RKO (cell line): ENCODE measurements at regions not wholly inside any gene's neighbourhood (a gene's known extent, or its start where the extent isn't known, plus 50 kb on each side); places are given as distances from the start of the nearest gene placed in this dataset.

Experiments
- DNase-seq: peaks from one replicate; pipeline ENCODE4 v3.0.0-alpha.2; 2016; ENCODE audit warnings: low spot score

DNA sequence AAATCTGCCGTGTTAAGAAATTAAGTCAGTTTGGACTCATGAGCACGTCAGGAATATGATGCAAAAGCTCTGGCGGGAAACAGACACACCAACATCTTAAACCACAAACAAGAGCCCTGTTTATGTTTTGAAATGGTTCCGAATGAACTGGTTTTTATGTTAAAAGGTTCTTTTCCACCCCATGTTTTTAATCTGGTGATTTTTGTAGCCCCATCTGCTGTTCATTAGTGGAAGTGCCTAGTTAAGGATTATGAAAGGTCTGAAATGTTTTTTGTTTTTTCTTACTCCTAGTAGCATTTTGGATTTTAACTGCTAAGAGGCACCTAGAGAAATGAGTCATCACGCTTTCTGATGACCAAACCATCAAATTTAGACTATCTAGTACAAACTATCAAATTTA, 404.1 kb upstream of the MKI67 start:
- DNase-seq: peak; percentile 22

DNA sequence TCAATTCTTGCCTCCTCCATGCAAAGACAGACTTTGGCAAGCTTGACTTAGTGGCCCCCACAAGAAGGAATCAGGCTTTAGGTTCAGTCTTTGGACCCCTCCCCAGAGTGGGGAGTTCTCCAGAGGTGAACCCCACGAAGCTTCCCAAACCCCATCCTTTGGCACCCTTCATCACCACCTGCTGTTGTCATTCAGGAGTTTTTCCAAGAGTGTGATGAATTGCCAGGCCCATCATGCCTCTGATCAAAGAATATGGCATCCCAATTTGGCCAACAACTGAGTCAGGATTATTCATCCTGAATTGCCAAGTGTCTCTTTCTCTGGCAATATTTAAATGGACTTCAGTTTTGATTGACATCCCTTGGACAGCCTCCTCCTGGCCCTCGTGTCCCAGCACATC, 404.7 kb upstream of the MKI67 start:
- no peak for DNase-seq

DNA sequence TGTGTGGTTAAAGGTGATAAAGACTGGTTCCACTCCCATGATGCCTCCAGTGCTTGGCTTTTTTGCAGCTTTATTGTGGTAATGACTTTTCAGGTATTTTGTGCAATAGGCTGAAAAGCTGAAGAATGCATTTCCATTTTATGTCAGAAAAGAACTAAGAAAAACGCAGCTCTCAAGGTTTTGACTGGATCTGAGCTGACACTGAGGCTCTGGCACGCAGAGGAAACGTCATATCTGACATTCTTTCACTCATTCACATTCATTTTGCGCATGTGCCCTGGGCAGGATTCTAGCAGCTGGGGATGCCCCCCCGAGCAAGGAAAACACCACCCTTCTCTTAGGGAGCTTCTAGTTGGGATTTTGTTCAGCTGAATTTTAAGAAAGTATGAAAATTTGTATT, 408.5 kb upstream of the MKI67 start:
- no peak for DNase-seq

DNA sequence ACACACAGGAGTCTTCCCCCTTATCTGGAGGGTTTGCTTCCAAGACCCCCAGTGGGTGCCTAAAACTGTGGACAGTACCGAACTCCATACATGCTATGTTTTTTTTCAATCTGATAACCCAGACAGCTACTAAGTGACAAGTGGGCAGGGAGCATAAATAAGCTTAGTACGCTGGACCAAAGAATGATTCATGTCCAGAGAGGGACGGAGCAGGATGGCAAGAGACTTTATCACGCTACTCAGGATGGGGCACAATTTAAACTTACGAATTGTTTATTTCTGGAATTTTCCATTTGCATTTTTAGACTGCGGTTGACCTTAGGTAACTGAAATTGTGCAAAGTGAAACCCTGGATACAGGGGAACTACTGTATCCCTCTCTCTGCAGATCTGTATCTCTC, 410.0 kb upstream of the MKI67 start:
- no peak for DNase-seq

DNA sequence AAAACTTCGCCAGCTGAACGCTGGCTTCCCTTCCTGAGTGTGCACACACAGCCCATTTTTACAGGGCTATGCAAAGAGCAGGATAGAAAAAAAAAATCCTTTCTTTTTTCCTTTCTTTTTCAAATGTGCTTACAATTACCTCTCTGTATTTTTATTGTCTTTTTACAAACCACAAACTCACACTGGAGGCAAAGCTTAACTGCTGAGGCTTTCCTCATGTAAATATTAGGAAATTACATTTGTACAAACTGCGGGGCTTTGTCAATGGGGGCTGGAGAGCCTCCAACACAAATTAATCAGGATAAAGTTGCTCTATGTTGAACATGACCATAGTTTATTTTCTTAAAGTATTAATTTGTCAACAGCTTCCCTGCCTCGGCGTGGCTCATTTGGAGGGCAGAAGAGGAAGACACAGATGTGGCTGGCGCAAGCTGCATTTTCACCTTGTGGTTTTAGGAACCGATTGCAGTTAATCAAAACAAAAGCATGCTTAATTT, 411.7 kb upstream of the MKI67 start:
- DNase-seq: no peak

DNA sequence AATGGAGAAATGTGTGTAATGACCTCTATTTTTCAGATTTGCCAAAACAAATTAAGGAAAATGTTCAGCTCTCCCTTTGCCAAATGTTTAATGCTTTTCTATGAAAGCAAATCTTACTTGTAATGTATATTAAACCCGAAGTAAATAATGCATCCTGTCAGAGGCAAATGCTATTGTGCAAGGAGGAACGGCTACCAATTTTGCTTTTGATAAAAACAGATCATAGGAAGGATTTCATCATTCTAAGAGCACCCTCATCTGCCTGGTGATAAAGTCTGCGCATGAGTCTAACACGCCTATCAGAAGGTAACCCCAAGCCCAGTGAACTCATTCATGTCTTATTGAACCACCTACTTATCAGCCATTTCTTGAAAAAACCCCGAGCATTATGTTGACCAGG, 412.4 kb upstream of the MKI67 start:
- no peak for DNase-seq

DNA sequence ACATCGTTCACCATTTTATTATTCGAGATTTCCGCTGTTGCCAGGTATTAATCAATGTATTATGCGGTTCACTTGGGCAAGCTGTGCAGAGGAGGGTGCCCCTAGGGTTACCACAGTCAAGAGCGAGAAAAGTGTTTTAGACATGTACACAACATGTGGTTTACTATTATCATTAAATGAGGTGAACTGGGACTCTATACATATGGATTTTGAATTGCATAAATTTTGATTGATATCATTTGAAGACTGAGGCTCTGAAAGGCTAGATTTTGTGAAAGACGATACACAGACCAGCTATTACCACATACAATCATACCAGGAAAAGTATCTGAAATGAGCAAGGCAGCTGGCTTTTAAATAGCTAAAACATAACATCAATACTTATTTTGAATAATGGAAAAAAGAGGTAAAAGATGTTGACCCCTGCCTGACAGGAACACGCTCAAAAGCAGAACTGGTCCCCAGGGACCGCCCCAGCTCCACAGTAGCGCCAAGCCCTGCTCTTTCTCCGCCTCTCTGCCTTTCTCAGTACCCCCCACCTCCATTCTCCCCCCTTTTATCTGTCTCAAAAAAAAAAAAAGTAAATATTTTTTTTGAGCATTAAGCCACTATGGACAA, 413.4 kb upstream of the MKI67 start:
- no peak for DNase-seq

DNA sequence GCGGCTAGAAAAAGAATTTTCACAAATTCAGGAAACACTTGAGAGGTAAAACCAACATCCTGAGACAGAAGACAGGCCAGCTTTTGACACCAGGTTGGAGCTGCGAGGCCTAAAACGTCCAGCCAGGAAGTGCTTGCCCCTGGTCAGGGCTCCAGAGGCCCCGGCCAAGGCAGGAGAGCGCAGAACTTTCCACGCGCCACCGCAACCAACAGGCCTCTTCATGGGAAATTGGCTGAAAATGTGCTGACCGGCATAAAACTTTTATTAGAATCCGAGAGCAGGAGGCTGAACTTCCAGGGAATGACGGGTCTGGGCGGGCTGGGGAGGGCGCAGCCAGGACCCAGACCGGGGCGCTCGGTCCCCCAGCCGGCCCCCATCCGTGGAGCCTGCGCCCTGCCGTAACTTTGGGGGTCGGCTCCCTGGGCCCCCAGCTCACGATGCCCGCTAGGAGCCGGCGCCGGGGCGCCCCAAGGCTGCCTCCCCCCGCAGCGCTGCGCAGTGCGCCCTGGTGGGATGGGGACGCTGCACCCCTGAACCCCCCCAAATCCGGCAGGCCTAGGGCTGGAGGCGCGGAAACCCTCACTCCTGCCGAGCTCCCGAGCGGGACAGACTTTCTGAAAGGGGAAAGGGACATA, 414.0 kb upstream of the MKI67 start:
- DNase-seq: no peak

DNA sequence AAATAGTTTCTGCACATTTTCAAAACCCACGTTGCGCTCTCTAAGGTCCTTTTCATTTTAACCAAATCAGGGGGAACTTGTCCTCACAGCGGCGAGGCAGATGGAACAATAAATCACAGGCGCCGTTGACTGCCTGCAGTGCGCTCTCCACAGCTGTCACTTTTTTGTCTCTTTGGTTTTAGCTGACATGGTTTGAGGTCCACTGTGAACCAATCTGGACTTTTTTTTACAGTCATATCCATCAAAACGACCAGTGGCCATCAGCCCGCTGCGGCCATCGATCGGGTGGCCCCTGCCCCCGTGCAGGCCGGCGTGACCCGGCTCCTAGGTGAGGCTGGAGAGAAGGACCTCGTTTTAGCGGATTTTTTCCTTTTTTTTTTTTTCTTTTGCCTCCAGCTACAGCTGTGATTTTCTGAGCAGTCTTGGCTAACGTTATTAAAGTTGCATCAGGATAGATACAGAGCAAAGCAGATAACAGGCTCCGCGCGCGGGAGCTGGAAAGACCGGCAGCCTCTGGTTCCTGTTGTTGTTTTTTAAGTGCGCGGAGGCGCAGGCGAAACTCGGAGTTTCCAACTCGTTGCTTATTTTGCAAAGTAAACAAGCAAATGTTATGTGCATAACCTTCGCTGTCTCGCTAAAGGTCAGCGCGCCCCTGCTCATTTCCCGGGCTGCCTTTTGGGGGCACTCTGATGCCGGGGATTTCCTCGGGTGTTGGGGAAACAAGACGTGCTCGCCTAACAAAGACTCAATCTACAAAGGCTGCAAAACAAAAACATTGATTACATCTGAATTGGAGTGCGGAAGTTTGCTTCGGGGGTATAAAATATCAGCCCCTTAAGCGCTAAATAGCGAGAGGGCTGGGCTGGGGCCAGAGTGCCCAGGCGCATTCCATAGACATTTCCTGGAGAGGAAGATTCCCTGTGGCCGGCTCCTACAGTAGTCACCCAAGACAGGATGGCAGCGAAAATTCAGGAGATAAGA, 414.8 kb upstream of the MKI67 start:
- DNase-seq: no peak

DNA sequence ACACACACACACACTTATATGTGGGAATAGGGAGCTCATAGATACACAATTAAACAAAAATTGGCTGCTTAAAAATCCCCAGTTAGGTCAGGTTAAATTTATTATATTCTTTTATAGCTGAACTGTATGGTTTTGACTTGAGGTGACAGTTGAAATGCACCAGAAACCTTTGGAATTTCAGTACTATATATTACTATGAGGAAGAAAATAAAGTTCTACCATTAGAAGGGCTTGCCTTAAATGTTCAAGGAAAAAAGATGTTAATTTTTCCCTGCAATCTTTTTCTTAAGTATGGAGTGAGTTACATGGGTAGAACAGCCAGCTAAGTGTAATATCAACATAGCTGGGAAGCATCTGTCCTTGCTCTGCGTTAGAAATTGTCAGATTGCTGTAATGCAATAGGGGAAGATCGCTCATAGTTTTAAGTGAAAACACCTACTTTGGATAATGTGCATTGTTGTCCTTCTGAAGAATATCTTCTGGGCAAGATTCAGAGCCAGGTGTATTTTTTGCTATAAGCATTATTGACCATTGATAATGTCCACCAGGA, 415.8 kb upstream of the MKI67 start:
- DNase-seq: no peak

DNA sequence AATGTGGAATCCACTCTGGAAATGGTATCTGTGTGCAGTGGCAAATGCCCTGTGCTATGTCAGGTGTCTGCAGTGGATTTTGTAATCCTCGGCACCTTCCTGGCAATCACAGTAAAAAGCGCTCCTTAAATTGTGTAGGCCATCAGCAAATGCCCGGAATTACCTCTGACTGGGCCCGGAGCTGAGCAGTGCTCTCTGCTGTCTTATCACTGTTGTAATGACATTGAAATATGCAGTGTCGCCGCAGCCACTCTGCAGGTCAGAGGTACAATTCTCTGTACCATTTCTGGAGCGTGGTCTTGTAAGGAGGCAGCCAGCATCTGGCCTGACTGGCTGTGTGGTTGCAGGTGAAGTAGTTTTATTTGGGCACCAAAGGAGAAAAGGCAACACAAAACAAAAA, 416.4 kb upstream of the MKI67 start:
- no peak for DNase-seq

DNA sequence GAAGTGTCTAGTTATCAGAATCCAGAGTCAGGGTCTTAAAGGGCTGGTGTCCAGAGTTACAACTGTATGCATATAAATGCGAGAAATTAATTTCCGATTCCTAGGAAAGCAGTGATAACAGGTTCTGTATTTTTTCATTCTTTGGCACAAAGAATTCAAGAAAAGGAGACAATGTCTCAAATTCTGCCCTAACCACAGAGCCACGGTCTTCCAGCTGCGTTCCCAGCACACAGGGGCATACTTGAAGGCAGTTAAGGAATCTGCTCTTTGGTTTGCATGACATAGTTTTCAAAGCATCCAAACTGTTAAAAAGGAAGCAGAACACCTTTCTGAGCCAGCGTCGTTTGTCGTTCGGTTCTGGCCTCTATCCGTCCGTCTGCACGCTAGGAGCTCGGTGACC, 416.9 kb upstream of the MKI67 start:
- no peak for DNase-seq

DNA sequence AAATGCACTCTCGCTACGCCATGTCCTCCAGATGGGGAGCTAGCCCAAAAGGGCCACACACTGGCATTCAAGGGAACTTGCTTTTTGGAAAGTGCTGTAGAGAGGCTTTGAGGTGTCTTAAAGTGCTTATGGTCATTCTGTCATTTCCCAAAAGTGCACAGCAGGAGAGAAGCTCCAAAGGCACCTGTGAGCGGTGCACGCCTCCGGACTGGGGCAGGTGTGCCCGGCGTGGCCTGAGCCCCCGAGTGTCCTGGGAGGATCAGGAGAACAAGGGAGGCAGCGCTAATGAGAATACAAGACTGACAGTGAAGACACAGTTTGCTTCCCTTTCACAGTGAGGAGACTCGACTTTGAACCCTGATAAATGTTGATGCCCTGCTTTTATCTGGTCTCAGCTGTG, 419.0 kb upstream of the MKI67 start:
- DNase-seq: no peak

DNA sequence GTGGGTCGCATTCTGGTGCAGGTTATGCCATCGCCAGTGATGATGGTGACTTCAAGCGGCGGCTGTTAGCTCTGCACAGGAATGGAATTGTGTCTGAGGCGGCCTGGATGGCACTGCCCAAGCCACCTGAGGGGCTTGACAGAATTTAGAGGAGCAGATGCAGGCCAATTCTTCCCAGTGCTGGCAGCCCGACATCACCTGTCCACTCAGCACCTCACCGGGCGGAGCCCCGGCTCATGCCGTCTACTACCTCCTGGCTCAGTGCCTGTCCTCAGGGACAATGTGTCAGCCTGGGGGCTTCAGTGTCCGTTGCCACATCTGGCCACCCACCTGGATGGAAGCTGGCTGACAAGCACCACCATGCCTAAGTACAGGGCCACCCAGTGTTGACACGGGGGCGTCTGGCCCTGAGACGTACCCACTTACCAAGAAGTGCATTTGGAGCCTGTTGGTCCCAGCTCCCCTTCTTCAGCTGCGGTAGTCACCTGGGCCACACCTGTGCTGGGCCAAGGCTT, 420.5 kb upstream of the MKI67 start:
- no peak for DNase-seq

DNA sequence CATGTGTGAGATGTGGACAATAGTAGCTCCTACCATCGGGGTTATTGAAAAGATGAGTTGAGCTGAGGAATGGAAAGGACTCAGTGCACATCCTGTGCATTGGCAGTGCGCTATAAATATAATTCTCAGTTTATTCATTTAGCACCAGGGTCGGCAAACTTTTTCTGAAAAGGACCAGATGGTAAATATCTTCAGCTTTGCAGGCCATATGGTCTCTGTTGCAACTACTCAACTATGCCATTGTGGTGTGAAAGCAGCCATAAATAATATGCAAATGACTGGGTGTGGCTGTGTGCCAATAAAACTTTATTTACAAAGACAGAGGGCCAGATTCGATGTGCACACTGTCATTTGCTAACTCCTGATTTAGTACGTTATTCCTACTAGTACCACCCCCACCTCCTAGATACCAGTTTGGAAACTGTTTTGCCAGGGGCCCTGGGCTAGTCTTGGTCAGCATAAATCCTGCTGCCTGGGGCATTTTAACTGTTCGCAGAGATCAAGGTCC, 422.9 kb upstream of the MKI67 start:
- no peak for DNase-seq

DNA sequence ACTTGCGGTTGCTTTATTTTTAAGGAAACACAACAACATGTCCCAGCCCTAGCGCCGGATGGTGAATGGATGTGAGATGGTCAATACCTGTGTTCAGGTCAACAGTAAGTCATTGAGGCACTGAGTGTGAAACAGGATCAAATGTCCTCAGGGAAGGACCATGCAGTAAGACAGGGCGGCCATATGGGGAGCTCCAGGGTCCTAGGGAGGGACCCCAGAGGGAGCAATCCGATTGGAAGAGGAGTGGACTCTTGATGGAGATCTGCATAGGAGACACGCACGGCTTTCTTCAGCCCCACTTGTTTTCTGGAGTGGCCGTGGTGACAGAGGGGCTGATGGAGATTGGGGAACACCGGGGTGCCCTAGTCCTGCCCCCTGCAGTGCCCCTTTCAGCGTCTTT, 423.8 kb upstream of the MKI67 start:
- DNase-seq: no peak

DNA sequence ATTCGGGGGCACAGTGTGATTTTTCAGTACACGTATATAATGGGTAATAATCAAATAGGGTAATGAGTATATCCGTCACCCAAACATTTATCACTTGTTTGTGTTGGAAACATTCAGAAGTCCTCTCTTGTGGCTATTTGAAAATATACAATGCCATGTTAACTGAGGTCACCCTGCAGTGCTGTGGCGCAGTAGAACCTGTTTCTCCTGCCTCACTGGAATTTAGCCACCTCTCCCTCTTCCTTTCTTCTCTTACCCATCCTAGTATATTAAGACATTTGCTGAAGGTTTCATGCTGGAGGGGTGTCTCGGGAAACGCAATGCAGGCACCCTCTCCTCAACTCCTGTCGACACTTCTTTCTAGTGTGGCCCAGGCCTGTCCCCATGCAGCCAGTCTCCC, 425.3 kb upstream of the MKI67 start:
- no peak for DNase-seq

DNA sequence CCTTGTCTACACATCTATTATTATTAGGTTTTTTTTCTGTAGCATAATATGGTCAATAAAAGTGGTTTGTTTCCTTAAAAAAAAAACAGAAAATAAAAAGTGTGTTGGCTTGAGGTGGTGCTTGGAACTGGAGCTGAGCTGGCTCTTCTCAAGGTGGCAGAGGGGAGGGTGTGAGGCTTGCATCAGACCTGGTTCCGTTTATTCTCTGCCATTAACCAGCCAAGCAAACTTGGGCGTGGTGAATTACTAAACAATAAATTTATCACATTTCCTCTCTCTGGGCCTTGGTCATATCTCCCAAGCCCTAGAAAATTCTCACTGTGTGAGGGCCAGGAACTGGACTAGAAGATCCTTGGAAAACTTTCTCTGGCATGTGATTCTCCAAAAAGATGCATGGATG, 427.5 kb upstream of the MKI67 start:
- no peak for DNase-seq

DNA sequence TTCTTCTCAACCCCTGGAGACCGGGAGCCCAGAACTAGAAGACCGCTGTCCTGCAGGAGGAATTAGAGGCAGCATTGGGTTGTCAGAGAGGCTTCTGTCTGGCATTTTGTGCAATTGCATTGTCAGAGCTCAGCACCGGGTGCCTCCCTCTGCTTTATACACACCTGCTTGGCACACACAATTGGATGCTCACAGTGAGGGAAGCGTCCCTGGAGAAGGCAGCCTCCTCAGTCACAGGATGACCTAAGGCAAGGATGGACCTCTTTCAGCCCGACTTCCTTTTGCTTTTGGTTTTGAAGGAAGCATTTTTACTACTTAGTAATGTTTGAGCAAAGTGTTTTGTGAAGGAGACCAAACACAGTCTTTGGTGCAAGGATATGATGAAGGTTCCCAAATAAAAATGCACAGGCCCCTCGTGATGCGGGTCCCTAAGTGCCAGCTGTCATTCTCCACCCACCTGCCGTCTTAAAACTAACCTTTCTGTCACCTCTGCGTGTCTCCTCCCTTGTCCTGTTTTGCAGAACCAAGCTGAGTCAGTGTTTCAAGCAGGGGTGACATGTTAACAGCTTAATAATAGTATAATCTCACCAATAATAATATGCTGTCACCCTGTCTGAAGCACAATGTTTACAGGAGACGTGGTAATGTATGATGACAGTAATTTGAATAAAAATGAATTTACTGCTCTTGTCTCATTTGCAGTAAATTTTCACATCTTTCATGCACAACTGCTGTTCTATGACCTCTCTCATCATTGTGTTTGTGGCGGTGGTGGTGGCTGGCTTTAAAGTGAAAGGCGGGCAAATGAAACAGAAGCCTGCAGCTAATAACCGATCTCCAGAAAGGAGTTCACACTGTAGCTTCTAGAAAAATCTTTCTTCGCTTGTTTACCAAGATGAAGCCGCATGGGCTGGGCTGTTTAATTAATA, 430.2 kb upstream of the MKI67 start:
- no peak for DNase-seq

DNA sequence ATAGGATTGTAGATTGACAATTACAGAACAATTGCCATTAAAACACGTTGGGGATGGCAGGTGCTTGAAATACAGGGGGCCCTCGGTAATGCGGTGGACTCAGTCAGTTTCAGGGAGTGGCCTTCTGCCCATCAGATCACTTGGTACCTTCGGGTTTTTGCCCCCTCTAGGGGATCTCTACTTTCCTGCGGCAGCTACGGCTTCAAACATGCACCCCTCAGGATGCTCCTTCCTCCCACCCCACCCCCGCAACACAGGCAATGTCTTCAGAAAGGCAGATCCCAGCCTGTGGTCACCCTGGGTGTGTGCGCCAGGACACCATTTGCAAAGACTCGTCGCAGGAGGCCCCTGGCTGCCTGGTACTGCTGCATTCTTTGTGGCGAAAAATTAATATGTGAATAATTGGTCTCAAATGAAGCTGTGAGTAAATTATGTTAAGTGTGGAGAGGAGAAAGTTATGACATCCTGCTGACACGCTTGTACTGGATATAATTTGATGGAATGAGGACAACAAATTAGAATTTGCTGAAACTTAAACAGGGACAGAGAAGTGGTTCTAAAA, 431.0 kb upstream of the MKI67 start:
- DNase-seq: no peak

DNA sequence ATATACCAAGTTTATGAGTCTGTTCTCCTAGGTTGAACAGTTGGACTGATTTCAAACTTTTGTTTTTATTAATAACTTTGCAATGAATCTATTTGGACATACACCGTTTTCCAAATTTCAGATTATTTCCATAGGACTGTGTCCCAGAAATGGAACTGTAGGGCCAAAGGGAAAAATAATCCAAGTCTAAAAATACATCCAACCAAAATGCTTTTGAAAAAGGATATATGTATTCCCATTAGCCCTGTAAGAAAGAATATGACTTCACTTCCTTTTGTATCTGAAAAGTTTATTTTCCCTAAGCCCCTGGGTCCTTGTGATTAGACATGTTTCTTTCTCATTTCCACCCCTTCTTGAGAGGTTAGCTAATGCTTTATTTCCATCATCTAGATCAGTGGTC, 434.2 kb upstream of the MKI67 start:
- DNase-seq: no peak
